ENCODE measurements at regions not wholly inside any gene's neighbourhood (a gene's known extent, or its start where the extent isn't known, plus 50 kb on each side); places are given as distances from the start of the nearest gene placed in this dataset.

- Histone ChIP-seq H3K4me3 (no peak overlapping the region), H3K9me3 (ENCODE audit: control insufficient read depth in 4 of 4, insufficient read depth in 3 of 4, low read length in 3 of 4) (peaks cover 0 to 6% (median 0%) of the 10 kb centered on the region in 4 donors), H3K4me1 (ENCODE audit: control insufficient read depth in 5 of 5, insufficient read depth in 5 of 5, low read length in 5 of 5) (peaks cover 2 to 36% (median 8%) of the 10 kb centered on the region in 5 donors), H3K9ac (ENCODE audit: insufficient read depth in 1 of 2, low read length in 2 of 2) (no peak overlapping the region), H3K36me3 (ENCODE audit: control insufficient read depth in 4 of 4, insufficient read depth in 4 of 4, low read length in 4 of 4) (no peaks in the 10 kb centered on the region), H3K27me3 (ENCODE audit: control insufficient read depth in 3 of 3, insufficient read depth in 3 of 3, low read length in 2 of 3) (no peaks in the 10 kb centered on the region), H3K27ac (ENCODE audit: low read depth in 1 of 2, low read length in 1 of 2) (no peak overlapping the region)
- TF ChIP-seq, protein P1, sequence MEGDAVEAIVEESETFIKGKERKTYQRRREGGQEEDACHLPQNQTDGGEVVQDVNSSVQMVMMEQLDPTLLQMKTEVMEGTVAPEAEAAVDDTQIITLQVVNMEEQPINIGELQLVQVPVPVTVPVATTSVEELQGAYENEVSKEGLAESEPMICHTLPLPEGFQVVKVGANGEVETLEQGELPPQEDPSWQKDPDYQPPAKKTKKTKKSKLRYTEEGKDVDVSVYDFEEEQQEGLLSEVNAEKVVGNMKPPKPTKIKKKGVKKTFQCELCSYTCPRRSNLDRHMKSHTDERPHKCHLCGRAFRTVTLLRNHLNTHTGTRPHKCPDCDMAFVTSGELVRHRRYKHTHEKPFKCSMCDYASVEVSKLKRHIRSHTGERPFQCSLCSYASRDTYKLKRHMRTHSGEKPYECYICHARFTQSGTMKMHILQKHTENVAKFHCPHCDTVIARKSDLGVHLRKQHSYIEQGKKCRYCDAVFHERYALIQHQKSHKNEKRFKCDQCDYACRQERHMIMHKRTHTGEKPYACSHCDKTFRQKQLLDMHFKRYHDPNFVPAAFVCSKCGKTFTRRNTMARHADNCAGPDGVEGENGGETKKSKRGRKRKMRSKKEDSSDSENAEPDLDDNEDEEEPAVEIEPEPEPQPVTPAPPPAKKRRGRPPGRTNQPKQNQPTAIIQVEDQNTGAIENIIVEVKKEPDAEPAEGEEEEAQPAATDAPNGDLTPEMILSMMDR (IDR thresholded peaks at IDR 0.05; ENCODE audit: control extremely low read depth, extremely low read depth) = no peak
- ATAC-seq (ENCODE audit: insufficient read depth, low FRiP score) (no peak), DNase-seq (peak; percentile 74 to 96 (median 96))
- 70 to 72% methylated on average over 4 of the region's 4 CpGs for whole genome bisulfite sequencing, 2 donors
These were observed 648.1 kb downstream of the PLPP3 start for GRCh38 chr1:55931081-55931940.

GRCh38 chr1:55929652-55930051 lies 649.7 kb downstream of the PLPP3 start:
- TF ChIP-seq, protein P1 (IDR thresholded peaks at IDR 0.05; ENCODE audit: control extremely low read depth, extremely low read depth) = no peak
- DNase-seq (no peak), ATAC-seq (ENCODE audit: insufficient read depth, low FRiP score) (no peak)
- H3K36me3 ChIP-seq (ENCODE audit: control insufficient read depth in 4 of 4, insufficient read depth in 4 of 4, low read length in 4 of 4) = no peaks in the 10 kb centered on the region
- peaks cover 2 to 36% (median 8%) of the 10 kb centered on the region in 5 donors for H3K4me1 ChIP-seq (ENCODE audit: control insufficient read depth in 5 of 5, insufficient read depth in 5 of 5, low read length in 5 of 5)
- no peak overlapping the region for H3K4me3 ChIP-seq
- H3K27ac ChIP-seq (ENCODE audit: low read depth in 1 of 2, low read length in 1 of 2) = no peak overlapping the region
- no peak overlapping the region for H3K9ac ChIP-seq (ENCODE audit: insufficient read depth in 1 of 2, low read length in 2 of 2)
- WGBS, 2 donors = 92 to 100% methylated on average over 1 of the region's 1 CpG
- peaks cover 0 to 6% (median 0%) of the 10 kb centered on the region in 4 donors for H3K9me3 ChIP-seq (ENCODE audit: control insufficient read depth in 4 of 4, insufficient read depth in 3 of 4, low read length in 3 of 4)
- no peaks in the 10 kb centered on the region for H3K27me3 ChIP-seq (ENCODE audit: control insufficient read depth in 3 of 3, insufficient read depth in 3 of 3, low read length in 2 of 3)

DNA sequence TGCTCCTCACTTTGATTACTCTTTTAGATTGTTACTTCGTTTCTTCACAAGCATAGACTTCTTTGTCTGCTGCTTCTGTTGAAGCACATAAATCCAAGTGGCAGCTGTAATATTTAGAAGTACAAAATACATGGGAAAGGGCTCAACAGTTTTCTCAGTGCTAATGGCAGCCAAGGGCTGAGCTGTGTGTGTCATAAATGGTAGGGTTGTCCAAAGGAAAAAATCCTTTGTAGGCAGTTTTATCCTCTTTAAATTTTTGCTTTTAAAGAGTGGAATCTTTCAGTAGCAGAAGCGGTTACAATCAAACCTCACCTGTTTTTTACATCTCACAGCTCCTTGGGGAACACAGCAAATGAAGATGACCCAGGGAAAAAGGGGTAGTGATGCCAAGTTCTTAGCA lies 650.8 kb downstream of the PLPP3 start:
- Histone ChIP-seq H3K27me3 (ENCODE audit: control insufficient read depth in 3 of 3, insufficient read depth in 3 of 3, low read length in 2 of 3) (no peaks in the 10 kb centered on the region), H3K36me3 (ENCODE audit: control insufficient read depth in 4 of 4, insufficient read depth in 4 of 4, low read length in 4 of 4) (no peaks in the 10 kb centered on the region), H3K9ac (ENCODE audit: insufficient read depth in 1 of 2, low read length in 2 of 2) (no peak overlapping the region), H3K4me1 (ENCODE audit: control insufficient read depth in 5 of 5, insufficient read depth in 5 of 5, low read length in 5 of 5) (peaks cover 2 to 36% (median 8%) of the 10 kb centered on the region in 5 donors), H3K27ac (ENCODE audit: low read depth in 1 of 2, low read length in 1 of 2) (no peak overlapping the region), H3K9me3 (ENCODE audit: control insufficient read depth in 4 of 4, insufficient read depth in 3 of 4, low read length in 3 of 4) (peaks cover 0 to 4% (median 0%) of the 10 kb centered on the region in 4 donors), H3K4me3 (no peak overlapping the region)
- DNase-seq = peak in 1 of 3 donors; percentile 67
- TF ChIP-seq, protein P1 (IDR thresholded peaks at IDR 0.05; ENCODE audit: control extremely low read depth, extremely low read depth) = no peak
- 79 to 83% methylated on average over 2 of the region's 2 CpGs for WGBS, 2 donors
- no peak for ATAC-seq (ENCODE audit: insufficient read depth, low FRiP score)
